ENCODE measurements at regions not wholly inside any gene's neighbourhood (a gene's known extent, or its start where the extent isn't known, plus 50 kb on each side); places are given as distances from the start of the nearest gene placed in this dataset.

- POLR2A ChIA-PET = no interaction called here
- no peak for FAIRE-seq
- dilution Hi-C loops (cut with MboI; ENCODE audit: extremely low pct_ligation_motif_present, low sequenced_read_pairs) = no loop called here
Measured at GRCh38 chr4:17203797-17204196, 305.4 kb upstream of the LDB2 start.

More at GRCh38 chr4:17203797-17204196, 305.4 kb upstream of the LDB2 start:
- Histone ChIP-seq H3K4me3 (replicated peaks in 1 of 3; ENCODE audit: insufficient read depth in 1 of 3, low read depth in 1 of 3, low read length in 3 of 3) (no peak overlapping the region), H3K9me3 (replicated peaks; ENCODE audit: control insufficient read depth, insufficient read depth, low read length) (no peaks in the 10 kb centered on the region), H2AFZ (ENCODE audit: low read depth, low read length) (no peak overlapping the region), H3K36me3 (ENCODE audit: control insufficient read depth in 2 of 2, extremely low read depth in 1 of 2, insufficient read depth in 2 of 2, low read length in 2 of 2) (no peaks in the 10 kb centered on the region), H3K4me2 (ENCODE audit: insufficient read depth, low read length) (no peak overlapping the region), H3K9me1 (replicated peaks; ENCODE audit: control insufficient read depth, extremely low read depth, insufficient read depth, low read length) (no peaks in the 10 kb centered on the region), H3K79me2 (ENCODE audit: control insufficient read depth, insufficient read depth, low read length) (no peaks in the 10 kb centered on the region), H3K4me1 (ENCODE audit: control insufficient read depth, extremely low read depth, insufficient read depth, low read length) (no peaks in the 10 kb centered on the region), H4K20me1 (replicated peaks; ENCODE audit: control insufficient read depth, extremely low read depth, insufficient read depth, low read length) (peaks cover 2% of the 10 kb centered on the region), H3K27ac (ENCODE audit: insufficient read depth, low read depth, low read length) (no peak overlapping the region), H3K27me3 (ENCODE audit: control insufficient read depth in 2 of 2, insufficient read depth in 2 of 2, low read length in 2 of 2) (peaks cover 16 to 24% of the 10 kb centered on the region in 2 experiments), H3K9ac (replicated peaks; ENCODE audit: extremely low read depth, insufficient read depth, low read length) (no peak overlapping the region)
- BruUV-seq (replicated peaks) = no TSS peak
- TF ChIP-seq, protein P1, sequence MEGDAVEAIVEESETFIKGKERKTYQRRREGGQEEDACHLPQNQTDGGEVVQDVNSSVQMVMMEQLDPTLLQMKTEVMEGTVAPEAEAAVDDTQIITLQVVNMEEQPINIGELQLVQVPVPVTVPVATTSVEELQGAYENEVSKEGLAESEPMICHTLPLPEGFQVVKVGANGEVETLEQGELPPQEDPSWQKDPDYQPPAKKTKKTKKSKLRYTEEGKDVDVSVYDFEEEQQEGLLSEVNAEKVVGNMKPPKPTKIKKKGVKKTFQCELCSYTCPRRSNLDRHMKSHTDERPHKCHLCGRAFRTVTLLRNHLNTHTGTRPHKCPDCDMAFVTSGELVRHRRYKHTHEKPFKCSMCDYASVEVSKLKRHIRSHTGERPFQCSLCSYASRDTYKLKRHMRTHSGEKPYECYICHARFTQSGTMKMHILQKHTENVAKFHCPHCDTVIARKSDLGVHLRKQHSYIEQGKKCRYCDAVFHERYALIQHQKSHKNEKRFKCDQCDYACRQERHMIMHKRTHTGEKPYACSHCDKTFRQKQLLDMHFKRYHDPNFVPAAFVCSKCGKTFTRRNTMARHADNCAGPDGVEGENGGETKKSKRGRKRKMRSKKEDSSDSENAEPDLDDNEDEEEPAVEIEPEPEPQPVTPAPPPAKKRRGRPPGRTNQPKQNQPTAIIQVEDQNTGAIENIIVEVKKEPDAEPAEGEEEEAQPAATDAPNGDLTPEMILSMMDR (IDR thresholded peaks at IDR 0.05; ENCODE audit: extremely low read depth in 1 of 2, insufficient read depth in 1 of 2, low read depth in 1 of 2, low read length in 2 of 2) = no peak
- TF ChIP-seq MAX (IDR thresholded peaks at IDR 0.05; ENCODE audit: insufficient read depth, insufficient read length) = no peak
- TF ChIP-seq EZH2 (IDR thresholded peaks at IDR 0.05; ENCODE audit: borderline replicate concordance, low read depth, low read length, severe bottlenecking) = no peak
- TF ChIP-seq JUN (IDR thresholded peaks at IDR 0.05; ENCODE audit: borderline replicate concordance, insufficient read depth, insufficient read length, low read depth) = no peak
- no peak for TF ChIP-seq FOS (IDR thresholded peaks at IDR 0.05; ENCODE audit: borderline replicate concordance, insufficient read depth, low read length)
- no peak for TF ChIP-seq GATA2 (IDR thresholded peaks at IDR 0.05; ENCODE audit: insufficient read depth, insufficient read length, low read depth, low read length)
- no peak for TF ChIP-seq POLR2A (IDR thresholded peaks at IDR 0.05; ENCODE audit: low read depth, low read length)
- no peak for TF ChIP-seq MYC (IDR thresholded peaks at IDR 0.05; ENCODE audit: low read depth, low read length)
- no peak for TF ChIP-seq POLR2AphosphoS5 (IDR thresholded peaks at IDR 0.05; ENCODE audit: insufficient read depth, low read depth, low read length)
- no peak for DNase-seq (ENCODE audit: low read depth, low spot score)
- intact Hi-C loops (cut with micrococcal nuclease) = no loop called here
- CTCF ChIA-PET = no interaction called here
